ENCODE measurements at regions not wholly inside any gene's neighbourhood (a gene's known extent, or its start where the extent isn't known, plus 50 kb on each side); places are given as distances from the start of the nearest gene placed in this dataset.
"Not testable (repeated sequence)": the region's sequence is repeated elsewhere in the genome, so short reads cannot be mapped to it uniquely, and the experiment has no call there.

DNA sequence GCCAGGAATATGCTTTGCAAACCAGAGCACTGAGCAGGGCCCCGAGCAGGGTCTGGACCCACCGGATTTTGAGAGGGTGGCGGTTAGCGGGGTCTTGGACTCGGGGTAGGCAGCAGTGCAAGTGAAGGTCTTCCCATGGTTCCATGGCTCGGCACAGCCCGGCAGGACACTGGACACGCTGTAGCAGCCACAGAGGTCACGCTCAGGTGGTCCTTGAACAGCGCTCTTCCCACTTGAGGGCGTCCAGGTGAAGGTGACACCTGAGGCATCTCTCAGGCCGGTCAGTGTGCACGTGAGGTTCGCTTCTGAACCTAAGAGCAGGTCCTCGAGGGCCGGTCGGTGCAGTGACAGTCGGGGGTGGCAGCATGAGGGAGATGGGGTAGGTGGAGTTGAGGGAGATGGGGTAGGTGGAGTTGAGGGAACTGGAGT, 181.4 kb downstream of the TMEM121 start:
- not testable (repeated sequence) for DNase-seq (ENCODE audit: low spot score in 2 of 2); H3K27me3 ChIP-seq; H3K36me3 ChIP-seq; H3K27ac ChIP-seq; H3K9me3 ChIP-seq; H3K4me1 ChIP-seq; H3K4me3 ChIP-seq
- intact Hi-C loops (cut with DNase I), result loop anchor here (5.0 kb wide), 1 partner anchor 120 kb away; no protein-coding TSS in a partner anchor

- not testable (repeated sequence) for H3K9me3 ChIP-seq; H3K27me3 ChIP-seq; DNase-seq (ENCODE audit: low spot score in 2 of 2); H3K4me1 ChIP-seq; H3K4me3 ChIP-seq; H3K27ac ChIP-seq; H3K36me3 ChIP-seq
- intact Hi-C loops (cut with DNase I), result loop anchor here (5.0 kb wide), 1 partner anchor 121 kb away; no protein-coding TSS in a partner anchor
These were observed 182.1 kb downstream of the TMEM121 start for GRCh38 chr14:105708251-105709134.

DNA sequence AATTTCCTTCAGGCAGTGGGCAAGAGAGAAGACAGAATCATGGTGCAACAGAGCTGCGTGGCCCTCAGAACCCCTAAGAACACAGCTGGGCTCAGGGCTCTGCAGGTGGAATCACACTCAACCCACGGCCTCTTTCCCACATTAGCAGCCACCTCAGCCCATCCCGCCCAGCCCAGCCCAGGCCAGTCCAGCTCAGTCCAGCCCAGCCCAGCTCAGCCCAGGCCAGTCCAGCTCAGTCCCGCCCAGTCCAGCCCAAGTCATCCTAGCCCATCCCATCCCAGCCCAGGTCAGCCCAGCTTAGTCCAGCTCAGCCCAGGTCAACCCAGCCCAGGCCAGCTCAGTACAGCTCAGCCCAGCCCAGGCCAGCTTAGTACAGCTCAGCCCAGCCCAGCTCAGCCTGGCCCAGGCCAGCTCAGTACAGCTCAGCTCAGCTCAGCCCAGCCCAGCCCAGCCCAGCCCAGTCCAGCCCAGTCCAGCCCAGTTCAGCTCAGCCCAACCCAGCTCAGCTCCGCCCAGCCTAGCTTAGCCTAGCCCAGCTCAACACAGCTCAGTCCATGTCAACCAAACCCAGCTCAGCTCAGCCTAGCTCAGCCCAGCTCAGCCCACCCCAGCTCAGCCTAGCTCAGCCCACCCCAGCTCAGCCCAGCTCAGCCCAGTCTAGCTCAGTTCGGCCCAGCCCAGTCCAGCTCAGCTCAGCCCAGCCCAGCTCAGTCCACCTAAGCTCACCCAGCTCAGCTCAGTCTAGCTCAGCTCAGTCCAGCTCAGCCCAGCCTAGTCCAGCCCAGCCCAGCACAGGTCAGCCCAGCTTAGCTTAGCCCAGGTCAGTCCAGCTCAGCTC, 183.1 kb downstream of the TMEM121 start:
- Histone ChIP-seq H3K4me3 (no peak overlapping the region), H3K9me3 (no peaks in the 10 kb centered on the region), H3K27ac (no peak overlapping the region), H3K27me3 (no peaks in the 10 kb centered on the region), H3K4me1 (no peaks in the 10 kb centered on the region), H3K36me3 (no peaks in the 10 kb centered on the region)
- intact Hi-C loops (cut with DNase I), result loop anchor here (5.0 kb wide), 1 partner anchor 122 kb away; no protein-coding TSS in a partner anchor
- DNase-seq (ENCODE audit: low spot score in 2 of 2), result no peak
- TF ChIP-seq, protein P1, sequence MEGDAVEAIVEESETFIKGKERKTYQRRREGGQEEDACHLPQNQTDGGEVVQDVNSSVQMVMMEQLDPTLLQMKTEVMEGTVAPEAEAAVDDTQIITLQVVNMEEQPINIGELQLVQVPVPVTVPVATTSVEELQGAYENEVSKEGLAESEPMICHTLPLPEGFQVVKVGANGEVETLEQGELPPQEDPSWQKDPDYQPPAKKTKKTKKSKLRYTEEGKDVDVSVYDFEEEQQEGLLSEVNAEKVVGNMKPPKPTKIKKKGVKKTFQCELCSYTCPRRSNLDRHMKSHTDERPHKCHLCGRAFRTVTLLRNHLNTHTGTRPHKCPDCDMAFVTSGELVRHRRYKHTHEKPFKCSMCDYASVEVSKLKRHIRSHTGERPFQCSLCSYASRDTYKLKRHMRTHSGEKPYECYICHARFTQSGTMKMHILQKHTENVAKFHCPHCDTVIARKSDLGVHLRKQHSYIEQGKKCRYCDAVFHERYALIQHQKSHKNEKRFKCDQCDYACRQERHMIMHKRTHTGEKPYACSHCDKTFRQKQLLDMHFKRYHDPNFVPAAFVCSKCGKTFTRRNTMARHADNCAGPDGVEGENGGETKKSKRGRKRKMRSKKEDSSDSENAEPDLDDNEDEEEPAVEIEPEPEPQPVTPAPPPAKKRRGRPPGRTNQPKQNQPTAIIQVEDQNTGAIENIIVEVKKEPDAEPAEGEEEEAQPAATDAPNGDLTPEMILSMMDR (IDR thresholded peaks at IDR 0.05), result no peak

DNA sequence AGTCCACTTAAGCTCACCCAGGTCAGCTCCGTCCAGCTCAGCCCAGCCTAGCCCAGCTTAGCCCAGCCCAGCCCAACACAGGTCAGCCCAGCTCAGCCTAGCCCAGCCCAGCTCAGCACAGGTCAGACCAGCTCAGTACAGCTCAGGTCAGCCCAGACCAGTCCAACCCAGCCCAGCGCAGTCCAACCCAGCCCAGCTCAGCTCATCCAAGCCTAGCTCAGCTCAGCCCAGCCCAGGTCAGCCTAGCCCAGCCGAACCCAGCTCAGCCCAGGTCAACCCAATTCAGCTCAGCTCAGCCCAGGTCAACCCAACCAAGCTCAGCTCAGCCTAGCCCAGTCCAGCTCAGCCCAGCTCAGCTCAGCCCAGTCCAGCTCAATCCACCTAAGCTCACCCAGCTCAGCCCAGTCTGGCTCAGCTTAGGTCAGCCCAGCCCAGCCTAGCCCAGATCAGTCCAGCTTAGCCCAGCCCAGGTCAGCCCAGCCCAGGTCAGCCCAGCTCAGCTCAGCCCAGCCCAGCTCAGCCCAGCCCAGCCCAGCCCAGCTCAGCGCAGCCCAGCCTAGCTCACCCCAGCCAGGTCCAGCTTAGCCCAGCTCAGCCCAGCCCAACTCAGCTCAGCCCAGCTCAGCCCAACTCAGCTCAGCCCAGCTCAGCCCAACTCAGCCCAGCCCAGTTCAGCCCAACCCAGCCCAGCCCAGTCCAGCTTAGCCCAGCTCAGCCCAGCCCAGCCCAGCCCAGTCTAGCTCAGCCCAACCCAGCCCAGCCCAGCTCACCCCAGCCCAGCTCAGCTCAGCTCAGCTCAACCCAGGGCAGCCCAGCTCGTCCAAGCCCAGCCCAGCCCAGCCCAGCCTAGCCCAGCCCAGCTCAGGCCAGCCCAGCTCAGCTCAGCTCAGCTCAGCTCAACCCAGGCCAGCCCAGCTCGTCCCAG, 184.0 kb downstream of the TMEM121 start:
- Histone ChIP-seq H3K4me1 (no peaks in the 10 kb centered on the region), H3K9me3 (no peaks in the 10 kb centered on the region), H3K27ac (no peak overlapping the region), H3K27me3 (no peaks in the 10 kb centered on the region), H3K4me3 (no peak overlapping the region), H3K36me3 (no peaks in the 10 kb centered on the region)
- no peak for DNase-seq (ENCODE audit: low spot score in 2 of 2)
- TF ChIP-seq, protein P1 (IDR thresholded peaks at IDR 0.05), result no peak
- intact Hi-C loops (cut with DNase I), result no loop called here

GRCh38 chr14:105711044-105711620, 184.7 kb downstream of the TMEM121 start:
- Histone ChIP-seq H3K9me3 (no peaks in the 10 kb centered on the region), H3K27ac (no peak overlapping the region), H3K27me3 (no peaks in the 10 kb centered on the region), H3K36me3 (no peaks in the 10 kb centered on the region), H3K4me3 (no peak overlapping the region), H3K4me1 (no peaks in the 10 kb centered on the region)
- intact Hi-C loops (cut with DNase I), result no loop called here
- TF ChIP-seq, protein P1 (IDR thresholded peaks at IDR 0.05), result no peak
- no peak for DNase-seq (ENCODE audit: low spot score in 2 of 2)

All from ascending aorta (tissue), 2 donors.